H1 (cell line): ENCODE measurements at regions not wholly inside any gene's neighbourhood (a gene's known extent, or its start where the extent isn't known, plus 50 kb on each side); places are given as distances from the start of the nearest gene placed in this dataset.

Experiments
- CHD2 ChIP-seq: IDR thresholded peaks from 2 replicates; pipeline ENCODE4 v1.6.1; 2012; ENCODE audit warnings: low read length, improper control_type of control experiment
- EP300 ChIP-seq, 2 experiments: IDR thresholded peaks; 1 replicate in 1 of 2; 2 replicates in 1 of 2; pipeline ENCODE4 v1.6.1; 2011 to 2012; ENCODE audit warnings: low read depth in 2 of 2, low read length in 2 of 2, mild to moderate bottlenecking in 2 of 2, borderline replicate concordance in 1 of 2, inconsistent platforms in 1 of 2, moderate library complexity in 1 of 2

- TF ChIP-seq EP300 (IDR thresholded peaks at IDR 0.05; ENCODE audit: borderline replicate concordance in 1 of 2, low read depth in 2 of 2, low read length in 2 of 2) (no peak), CHD2 (no peak)
These were observed 86.7 kb upstream of the BACH2 start for GRCh38 chr6:90383196-90383822.
